GM13977 (cell line): ENCODE measurements at regions not wholly inside any gene's neighbourhood (a gene's known extent, or its start where the extent isn't known, plus 50 kb on each side); places are given as distances from the start of the nearest gene placed in this dataset.
"Not testable (repeated sequence)": the region's sequence is repeated elsewhere in the genome, so short reads cannot be mapped to it uniquely, and the experiment has no call there.

Source experiments
- DNase-seq: peaks from one replicate; pipeline ENCODE4 v3.0.0; 2012; ENCODE audit warnings: low spot score
- in situ Hi-C: fragments of 300-500 bp; cut with MboI; formaldehyde crosslinking; loops from one replicate; pipeline ENCODE4 v1.12.0; 2022; ENCODE audit warnings: low sequenced_read_pairs, low pct_unique_long_range_greater_than_20kb, mixed read lengths, inconsistent platforms; ENCODE audit not compliant: unreplicated experiment
- TF ChIP-seq, protein P1 (sequence below): IDR thresholded peaks from 2 replicates; pipeline ENCODE4 v1.5.1; 2012; ENCODE audit warnings: mild to moderate bottlenecking, control low read depth; ENCODE audit not compliant: insufficient read depth; ENCODE audit errors: extremely low read depth, missing control alignments

DNA sequence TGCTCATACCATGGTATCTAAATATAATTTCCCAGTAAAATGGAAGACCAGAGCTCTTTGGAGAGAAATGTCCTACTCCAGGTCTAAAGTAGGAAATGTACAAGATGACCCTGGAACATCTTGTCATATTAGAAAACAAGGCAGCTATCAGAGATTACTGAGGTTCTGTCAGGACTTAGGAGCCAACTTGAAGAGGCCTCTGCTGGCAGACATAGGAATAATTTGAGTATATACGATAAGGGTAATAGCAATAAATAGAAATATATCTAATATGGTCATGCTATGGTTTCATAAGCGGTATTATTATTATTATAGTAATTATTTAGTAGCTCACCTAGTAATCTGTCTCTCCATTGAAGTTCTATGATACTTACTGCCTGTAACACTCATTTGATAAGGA, 224.2 kb downstream of the SOX2 start:
- no peak for DNase-seq
- in situ Hi-C loops, result no loop called here
- TF ChIP-seq, protein P1, sequence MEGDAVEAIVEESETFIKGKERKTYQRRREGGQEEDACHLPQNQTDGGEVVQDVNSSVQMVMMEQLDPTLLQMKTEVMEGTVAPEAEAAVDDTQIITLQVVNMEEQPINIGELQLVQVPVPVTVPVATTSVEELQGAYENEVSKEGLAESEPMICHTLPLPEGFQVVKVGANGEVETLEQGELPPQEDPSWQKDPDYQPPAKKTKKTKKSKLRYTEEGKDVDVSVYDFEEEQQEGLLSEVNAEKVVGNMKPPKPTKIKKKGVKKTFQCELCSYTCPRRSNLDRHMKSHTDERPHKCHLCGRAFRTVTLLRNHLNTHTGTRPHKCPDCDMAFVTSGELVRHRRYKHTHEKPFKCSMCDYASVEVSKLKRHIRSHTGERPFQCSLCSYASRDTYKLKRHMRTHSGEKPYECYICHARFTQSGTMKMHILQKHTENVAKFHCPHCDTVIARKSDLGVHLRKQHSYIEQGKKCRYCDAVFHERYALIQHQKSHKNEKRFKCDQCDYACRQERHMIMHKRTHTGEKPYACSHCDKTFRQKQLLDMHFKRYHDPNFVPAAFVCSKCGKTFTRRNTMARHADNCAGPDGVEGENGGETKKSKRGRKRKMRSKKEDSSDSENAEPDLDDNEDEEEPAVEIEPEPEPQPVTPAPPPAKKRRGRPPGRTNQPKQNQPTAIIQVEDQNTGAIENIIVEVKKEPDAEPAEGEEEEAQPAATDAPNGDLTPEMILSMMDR, result no peak

- TF ChIP-seq, protein P1, result no peak
- DNase-seq, result no peak
- in situ Hi-C loops, result no loop called here
Observed at GRCh38 chr3:181936774-181937173, 225.0 kb downstream of the SOX2 start.

DNA sequence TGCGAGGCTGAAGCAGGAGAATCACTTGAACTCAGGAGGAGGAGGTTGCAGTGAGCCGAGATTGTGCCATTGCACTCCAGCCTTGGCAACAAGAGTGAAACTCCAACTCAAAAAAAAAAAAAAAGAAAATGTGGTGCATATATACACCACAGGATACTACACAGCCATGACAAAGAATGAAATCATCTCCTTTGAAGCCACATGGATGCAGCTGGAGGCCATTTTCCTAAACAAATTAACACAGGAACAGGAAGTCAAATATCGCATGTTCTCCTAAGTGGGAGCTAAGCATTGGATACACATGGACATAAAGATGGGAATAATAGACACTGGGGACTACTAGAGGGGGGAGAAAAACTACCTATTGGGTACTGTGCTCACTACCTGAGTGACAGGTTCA, 226.9 kb downstream of the SOX2 start:
- in situ Hi-C loops, result not testable (repeated sequence)

GRCh38 chr3:181940703-181941102, 229.0 kb downstream of the SOX2 start:
- in situ Hi-C loops, result no loop called here
- TF ChIP-seq, protein P1, result no peak
- DNase-seq, result no peak

More for the DNA sequence above, 226.9 kb downstream of the SOX2 start:
- not testable (repeated sequence) for DNase-seq

DNA sequence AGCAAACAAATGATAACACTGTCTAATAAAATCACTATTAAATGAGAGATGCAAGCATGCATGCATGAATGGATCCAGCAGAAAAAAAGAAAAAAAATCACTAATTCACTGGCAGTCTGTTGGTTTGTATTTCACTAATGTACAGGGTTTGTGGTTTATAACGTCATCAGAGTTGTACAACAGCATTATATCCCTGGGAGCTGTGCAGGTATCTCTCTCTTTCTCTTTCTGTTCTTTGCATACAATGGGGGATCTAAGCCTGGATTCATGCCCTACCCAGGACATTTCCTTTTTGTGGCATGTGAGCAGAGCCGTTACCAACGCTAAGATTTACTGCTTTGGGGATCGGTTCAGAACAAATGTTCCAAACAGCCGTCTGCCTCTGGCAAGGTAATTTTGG, 229.5 kb downstream of the SOX2 start:
- in situ Hi-C loops, result no loop called here
- no peak for DNase-seq
- TF ChIP-seq, protein P1, result no peak

DNA sequence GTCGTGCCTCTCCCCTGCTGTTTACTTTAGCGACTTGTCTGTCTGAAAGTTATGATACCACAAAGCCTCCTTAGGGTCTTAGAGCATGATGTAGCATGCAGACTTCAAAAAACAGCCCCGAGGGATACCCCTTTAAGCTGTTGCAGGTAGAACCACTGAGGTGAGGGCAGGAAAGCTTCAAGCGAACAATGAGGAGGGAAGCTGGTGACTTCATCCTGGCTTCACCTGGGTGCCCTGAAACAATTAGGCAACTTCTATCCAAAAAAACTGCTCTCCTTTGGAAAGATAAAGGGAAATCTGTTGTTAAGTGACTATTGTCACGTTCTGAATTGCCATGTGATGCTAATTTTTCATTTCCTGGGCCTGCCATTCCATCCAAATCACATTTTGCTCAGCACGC, 231.6 kb downstream of the SOX2 start:
- TF ChIP-seq, protein P1, result no peak
- in situ Hi-C loops, result no loop called here
- no peak for DNase-seq

DNA sequence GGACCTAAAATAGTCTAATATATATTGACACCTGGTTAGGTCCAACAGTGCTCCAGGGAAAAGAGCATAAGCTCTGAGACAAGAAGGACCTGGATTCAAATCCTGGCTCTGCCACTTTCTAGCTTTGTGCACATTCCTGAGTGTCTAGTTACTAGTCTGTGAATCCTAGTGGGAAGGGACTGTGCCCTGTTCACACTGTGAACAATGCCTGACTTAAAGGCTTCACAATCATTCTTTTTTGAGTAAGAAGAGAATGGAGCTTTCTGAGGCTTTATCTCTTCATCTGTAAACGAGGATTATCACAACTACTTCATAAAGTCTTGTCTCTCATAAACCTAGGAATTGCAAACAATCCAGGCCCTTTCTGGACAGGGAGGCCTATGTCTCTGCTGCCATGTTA, 235.9 kb downstream of the SOX2 start:
- TF ChIP-seq, protein P1, result no peak
- no peak for DNase-seq
- in situ Hi-C loops, result no loop called here

DNA sequence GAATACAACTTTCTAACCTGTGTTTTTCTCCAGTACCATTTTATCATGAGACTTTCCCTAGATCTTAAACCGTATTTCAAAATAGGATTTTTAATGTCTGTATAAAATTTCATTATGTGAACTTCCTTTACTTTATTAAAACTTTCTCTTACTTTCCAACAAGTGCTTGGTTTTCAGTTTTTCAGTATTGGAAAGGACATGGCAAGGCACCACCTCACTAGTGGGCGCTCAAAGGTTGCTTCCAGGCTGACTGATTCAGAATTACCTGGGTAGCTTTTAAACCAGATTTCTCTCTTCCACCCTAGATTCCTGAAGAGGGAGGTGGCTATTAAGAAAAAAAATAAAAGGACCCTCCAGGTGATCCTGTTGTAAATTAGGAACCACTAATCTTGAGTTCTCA, 236.6 kb downstream of the SOX2 start:
- TF ChIP-seq, protein P1, result peak; percentile 16
- in situ Hi-C loops, result no loop called here
- DNase-seq, result no peak
